ENCODE measurements at regions not wholly inside any gene's neighbourhood (a gene's known extent, or its start where the extent isn't known, plus 50 kb on each side); places are given as distances from the start of the nearest gene placed in this dataset.

DNA sequence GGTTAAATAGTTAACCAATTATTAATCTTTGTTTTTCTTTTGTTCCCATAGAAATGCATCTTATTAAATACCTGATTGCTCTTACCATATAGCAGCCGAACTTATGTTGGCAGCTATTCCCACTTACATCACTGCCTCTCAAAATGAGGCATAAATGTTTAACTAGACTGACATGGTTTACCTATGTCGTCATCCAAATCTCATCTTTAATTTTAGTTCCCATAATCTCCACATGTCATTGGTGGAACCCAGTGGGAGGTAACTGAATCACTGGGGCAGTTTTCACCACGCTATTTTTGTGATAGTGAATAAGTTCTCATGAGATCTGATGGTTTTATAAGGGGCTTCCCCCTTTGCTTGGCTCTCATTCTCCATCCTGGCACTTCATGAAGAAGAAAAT lies 499.2 kb upstream of the ATP2B1 start:
- Histone ChIP-seq H3K4me3 (ENCODE audit: insufficient read depth, low read length, poor library complexity, severe bottlenecking) (no peak overlapping the region), H3F3A (ENCODE audit: insufficient read depth) (no peaks in the 10 kb centered on the region), H3K79me2 (ENCODE audit: insufficient read depth, low read length) (no peaks in the 10 kb centered on the region), H3K27ac (ENCODE audit: low read depth, low read length) (no peak overlapping the region), H3K36me3 (ENCODE audit: low read length) (no peaks in the 10 kb centered on the region), H3K9ac (ENCODE audit: low read length) (no peak overlapping the region), H4K20me1 (ENCODE audit: low read depth, low read length) (no peaks in the 10 kb centered on the region), H2AFZ (ENCODE audit: low read depth, low read length, severe bottlenecking) (no peak overlapping the region), H3K9me3 (ENCODE audit: insufficient read depth, low read length) (peaks cover 7% of the 10 kb centered on the region; the same call in 1 of the 2 replicates), H3K9me2 (replicated peaks; ENCODE audit: insufficient read depth, low read length) (no peaks in the 10 kb centered on the region), H3K27me3 (ENCODE audit: low read length) (no peaks in the 10 kb centered on the region), H3K4me2 (ENCODE audit: low read depth, low read length, poor library complexity, severe bottlenecking) (no peak overlapping the region)
- TF ChIP-seq, protein P1, sequence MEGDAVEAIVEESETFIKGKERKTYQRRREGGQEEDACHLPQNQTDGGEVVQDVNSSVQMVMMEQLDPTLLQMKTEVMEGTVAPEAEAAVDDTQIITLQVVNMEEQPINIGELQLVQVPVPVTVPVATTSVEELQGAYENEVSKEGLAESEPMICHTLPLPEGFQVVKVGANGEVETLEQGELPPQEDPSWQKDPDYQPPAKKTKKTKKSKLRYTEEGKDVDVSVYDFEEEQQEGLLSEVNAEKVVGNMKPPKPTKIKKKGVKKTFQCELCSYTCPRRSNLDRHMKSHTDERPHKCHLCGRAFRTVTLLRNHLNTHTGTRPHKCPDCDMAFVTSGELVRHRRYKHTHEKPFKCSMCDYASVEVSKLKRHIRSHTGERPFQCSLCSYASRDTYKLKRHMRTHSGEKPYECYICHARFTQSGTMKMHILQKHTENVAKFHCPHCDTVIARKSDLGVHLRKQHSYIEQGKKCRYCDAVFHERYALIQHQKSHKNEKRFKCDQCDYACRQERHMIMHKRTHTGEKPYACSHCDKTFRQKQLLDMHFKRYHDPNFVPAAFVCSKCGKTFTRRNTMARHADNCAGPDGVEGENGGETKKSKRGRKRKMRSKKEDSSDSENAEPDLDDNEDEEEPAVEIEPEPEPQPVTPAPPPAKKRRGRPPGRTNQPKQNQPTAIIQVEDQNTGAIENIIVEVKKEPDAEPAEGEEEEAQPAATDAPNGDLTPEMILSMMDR (IDR thresholded peaks at IDR 0.05; ENCODE audit: insufficient read depth, low read length, poor library complexity, severe bottlenecking) = no peak
- no peak for TF ChIP-seq EZH2phosphoT487 (conservative IDR thresholded peaks at IDR 0.05; ENCODE audit: low read length)

DNA sequence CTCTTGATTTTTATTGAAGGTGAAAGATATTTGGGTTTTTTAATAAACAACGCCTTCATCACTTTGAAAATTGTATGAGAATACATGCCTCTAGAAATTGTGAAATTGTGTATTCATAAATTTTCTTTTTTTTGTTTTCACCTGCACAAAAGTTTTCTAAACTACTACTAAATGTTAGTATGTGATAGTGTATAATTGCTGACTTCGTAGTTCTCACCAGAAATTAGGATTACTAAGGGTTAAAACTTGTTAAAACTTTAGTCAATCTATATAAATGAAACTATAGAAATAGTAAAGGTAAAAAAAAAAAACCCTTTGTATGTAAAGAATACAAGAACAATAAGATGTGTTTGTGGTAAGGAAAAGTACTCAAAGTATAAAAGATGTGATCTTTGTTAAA lies 496.5 kb upstream of the ATP2B1 start:
- Histone ChIP-seq H3F3A (ENCODE audit: insufficient read depth) (no peaks in the 10 kb centered on the region), H3K27ac (ENCODE audit: low read depth, low read length) (no peak overlapping the region), H3K79me2 (ENCODE audit: insufficient read depth, low read length) (no peaks in the 10 kb centered on the region), H3K36me3 (ENCODE audit: low read length) (no peaks in the 10 kb centered on the region), H3K9ac (ENCODE audit: low read length) (no peak overlapping the region), H2AFZ (ENCODE audit: low read depth, low read length, severe bottlenecking) (no peak overlapping the region), H3K9me3 (ENCODE audit: insufficient read depth, low read length) (peaks cover 7% of the 10 kb centered on the region; the same call in 1 of the 2 replicates), H3K9me2 (replicated peaks; ENCODE audit: insufficient read depth, low read length) (no peaks in the 10 kb centered on the region), H3K27me3 (ENCODE audit: low read length) (no peaks in the 10 kb centered on the region), H4K20me1 (ENCODE audit: low read depth, low read length) (no peaks in the 10 kb centered on the region), H3K4me2 (ENCODE audit: low read depth, low read length, poor library complexity, severe bottlenecking) (no peak overlapping the region), H3K4me3 (ENCODE audit: insufficient read depth, low read length, poor library complexity, severe bottlenecking) (no peak overlapping the region)
- TF ChIP-seq EZH2phosphoT487 (conservative IDR thresholded peaks at IDR 0.05; ENCODE audit: low read length) = no peak
- TF ChIP-seq, protein P1 (IDR thresholded peaks at IDR 0.05; ENCODE audit: insufficient read depth, low read length, poor library complexity, severe bottlenecking) = no peak

DNA sequence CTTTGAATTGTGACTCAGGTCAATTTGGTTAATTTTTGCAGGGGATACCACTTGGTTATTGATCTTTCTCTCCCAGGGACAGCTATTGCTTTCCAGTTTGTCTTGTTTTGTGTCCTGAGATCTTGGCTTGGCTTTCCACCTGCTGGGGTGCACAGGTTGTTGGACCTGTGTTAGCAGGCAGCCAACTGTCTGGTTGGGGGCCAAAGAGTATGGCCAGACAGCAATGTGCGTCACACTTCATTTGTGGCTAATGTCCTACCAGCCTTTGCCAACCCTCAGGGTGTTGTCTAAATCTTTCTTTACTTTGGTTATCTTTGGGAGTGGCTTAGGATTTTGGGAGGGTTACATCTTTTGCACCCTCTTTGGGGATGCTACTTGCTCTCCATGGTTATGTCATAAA lies 494.9 kb upstream of the ATP2B1 start:
- H3K9me3 ChIP-seq (ENCODE audit: insufficient read depth, low read length) = no peaks in the 10 kb centered on the region
- no peak overlapping the region for H3K4me3 ChIP-seq (ENCODE audit: insufficient read depth, low read length, poor library complexity, severe bottlenecking)
- TF ChIP-seq EZH2phosphoT487 (conservative IDR thresholded peaks at IDR 0.05; ENCODE audit: low read length) = no peak
- TF ChIP-seq, protein P1 (IDR thresholded peaks at IDR 0.05; ENCODE audit: insufficient read depth, low read length, poor library complexity, severe bottlenecking) = no peak
- H2AFZ ChIP-seq (ENCODE audit: low read depth, low read length, severe bottlenecking) = no peak overlapping the region
- H3K79me2 ChIP-seq (ENCODE audit: insufficient read depth, low read length) = no peaks in the 10 kb centered on the region
- H3K9me2 ChIP-seq (replicated peaks; ENCODE audit: insufficient read depth, low read length) = no peaks in the 10 kb centered on the region
- H3K4me2 ChIP-seq (ENCODE audit: low read depth, low read length, poor library complexity, severe bottlenecking) = no peak overlapping the region
- H3K27ac ChIP-seq (ENCODE audit: low read depth, low read length) = no peak overlapping the region
- H3K27me3 ChIP-seq (ENCODE audit: low read length) = no peaks in the 10 kb centered on the region
- no peaks in the 10 kb centered on the region for H3K36me3 ChIP-seq (ENCODE audit: low read length)
- H3K9ac ChIP-seq (ENCODE audit: low read length) = no peak overlapping the region
- H4K20me1 ChIP-seq (ENCODE audit: low read depth, low read length) = no peaks in the 10 kb centered on the region
- no peaks in the 10 kb centered on the region for H3F3A ChIP-seq (ENCODE audit: insufficient read depth)
